ENCODE measurements at regions not wholly inside any gene's neighbourhood (a gene's known extent, or its start where the extent isn't known, plus 50 kb on each side); places are given as distances from the start of the nearest gene placed in this dataset.

DNA sequence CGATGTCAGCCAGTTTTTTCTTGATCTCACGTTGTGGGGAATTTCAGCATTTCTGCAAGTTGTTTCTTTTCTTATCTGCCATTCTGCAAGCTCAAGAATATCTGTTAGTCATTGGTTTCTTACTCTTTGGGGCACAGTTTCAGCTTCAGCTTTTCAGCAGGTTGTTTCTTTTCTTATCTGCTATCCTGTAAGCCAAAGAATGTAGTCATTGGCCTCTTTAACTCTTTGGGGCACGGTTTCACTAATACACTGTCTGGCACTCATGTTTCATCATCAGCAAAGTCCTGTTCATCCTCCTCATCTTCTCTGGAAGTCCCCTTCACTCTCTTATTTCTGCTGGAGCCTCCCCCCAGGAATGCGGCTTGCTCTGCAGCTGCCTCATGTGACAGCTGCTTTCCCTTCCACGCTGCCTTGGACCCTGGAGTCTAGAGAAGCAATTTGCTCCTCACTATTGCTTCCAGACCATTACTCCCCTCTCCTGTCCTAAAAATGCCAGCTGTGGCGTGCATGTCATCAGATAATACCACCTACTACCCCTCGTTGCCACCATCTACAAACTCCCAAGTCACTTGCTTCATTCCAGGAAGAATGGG, 67.0 kb upstream of the CACNA1E start:
- DNase-seq: peak; percentile 63
- H3K4me3 ChIP-seq (ENCODE audit: low read length): no peak overlapping the region
- H3K27me3 ChIP-seq (ENCODE audit: control insufficient read depth, insufficient read depth, low read length): no peaks in the 10 kb centered on the region
- H3K36me3 ChIP-seq (ENCODE audit: control insufficient read depth, insufficient read depth, low read length): no peaks in the 10 kb centered on the region
- H3K27ac ChIP-seq (ENCODE audit: low read length): peak overlapping the region; percentile 55
- peaks cover 24% of the 10 kb centered on the region for H3K4me1 ChIP-seq (ENCODE audit: control insufficient read depth, insufficient read depth, low read length)
- no peaks in the 10 kb centered on the region for H3K9me3 ChIP-seq (replicated peaks; ENCODE audit: control insufficient read depth, low read depth, low read length)
- 57% methylated on average over 7 of the region's 7 CpGs for WGBS (ENCODE audit: insufficient coverage)

GRCh38 chr1:181417915-181418314, 65.4 kb upstream of the CACNA1E start:
- Histone ChIP-seq H3K27me3 (ENCODE audit: control insufficient read depth, insufficient read depth, low read length) (no peaks in the 10 kb centered on the region), H3K4me3 (ENCODE audit: low read length) (no peak overlapping the region), H3K4me1 (ENCODE audit: control insufficient read depth, insufficient read depth, low read length) (peaks cover 24% of the 10 kb centered on the region), H3K27ac (ENCODE audit: low read length) (no peak overlapping the region), H3K36me3 (ENCODE audit: control insufficient read depth, insufficient read depth, low read length) (no peaks in the 10 kb centered on the region), H3K9me3 (replicated peaks; ENCODE audit: control insufficient read depth, low read depth, low read length) (no peaks in the 10 kb centered on the region)
- 100% methylated on average over 1 of the region's 3 CpGs for WGBS (ENCODE audit: insufficient coverage)
- no peak for DNase-seq

GRCh38 chr1:181423301-181423918, 59.9 kb upstream of the CACNA1E start:
- Histone ChIP-seq H3K4me3 (ENCODE audit: low read length) (no peak overlapping the region), H3K27me3 (ENCODE audit: control insufficient read depth, insufficient read depth, low read length) (peaks cover 5% of the 10 kb centered on the region), H3K9me3 (replicated peaks; ENCODE audit: control insufficient read depth, low read depth, low read length) (no peaks in the 10 kb centered on the region), H3K36me3 (ENCODE audit: control insufficient read depth, insufficient read depth, low read length) (no peaks in the 10 kb centered on the region), H3K27ac (ENCODE audit: low read length) (no peak overlapping the region), H3K4me1 (ENCODE audit: control insufficient read depth, insufficient read depth, low read length) (no peaks in the 10 kb centered on the region)
- WGBS (ENCODE audit: insufficient coverage): no CpG with 5 or more reads among the region's 4 CpGs
- peak; percentile 35 for DNase-seq

DNA sequence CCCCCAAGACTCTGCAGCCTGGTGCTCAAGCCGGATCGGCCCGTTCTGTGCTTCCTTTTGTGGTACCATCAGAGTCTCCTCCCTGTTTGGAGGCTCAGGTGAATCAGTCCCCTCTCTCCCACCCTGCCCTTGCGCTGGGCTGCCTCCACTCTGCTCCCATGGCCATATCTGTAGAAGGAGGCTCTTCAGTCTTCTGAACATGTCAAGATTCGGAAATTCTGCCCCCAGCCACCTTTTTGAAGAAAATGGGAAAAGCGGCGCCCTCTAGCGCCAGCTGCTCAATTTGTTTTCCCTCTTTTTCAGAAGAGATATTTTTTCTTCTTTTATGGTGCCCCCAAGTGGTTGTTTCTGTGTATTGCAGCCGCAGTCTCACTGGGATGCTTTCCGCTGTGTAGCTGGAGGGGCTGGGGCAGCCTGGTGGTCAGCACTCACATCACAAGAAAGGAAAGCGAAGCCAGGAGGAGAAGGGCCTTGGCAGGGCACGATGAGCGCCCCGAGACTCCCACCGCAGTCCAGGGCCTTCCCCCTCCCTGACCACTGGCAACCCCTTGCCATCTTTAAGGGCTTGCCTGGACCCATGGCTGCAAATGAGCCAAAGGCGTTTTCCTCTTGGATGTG, 58.4 kb upstream of the CACNA1E start:
- Histone ChIP-seq H3K27me3 (ENCODE audit: control insufficient read depth, insufficient read depth, low read length) (peaks cover 5% of the 10 kb centered on the region), H3K4me3 (ENCODE audit: low read length) (no peak overlapping the region)
- peak; percentile 77 for DNase-seq

GRCh38 chr1:181425566-181425965, 57.8 kb upstream of the CACNA1E start:
- WGBS (ENCODE audit: insufficient coverage): 89% methylated on average over 3 of the region's 8 CpGs
- H3K9me3 ChIP-seq (replicated peaks; ENCODE audit: control insufficient read depth, low read depth, low read length): no peaks in the 10 kb centered on the region
- peaks cover 5% of the 10 kb centered on the region for H3K27me3 ChIP-seq (ENCODE audit: control insufficient read depth, insufficient read depth, low read length)
- DNase-seq: no peak
- no peak overlapping the region for H3K27ac ChIP-seq (ENCODE audit: low read length)
- H3K4me1 ChIP-seq (ENCODE audit: control insufficient read depth, insufficient read depth, low read length): no peaks in the 10 kb centered on the region
- no peak overlapping the region for H3K4me3 ChIP-seq (ENCODE audit: low read length)
- H3K36me3 ChIP-seq (ENCODE audit: control insufficient read depth, insufficient read depth, low read length): no peaks in the 10 kb centered on the region

More for the DNA sequence above, 58.4 kb upstream of the CACNA1E start:
- no peaks in the 10 kb centered on the region for H3K36me3 ChIP-seq (ENCODE audit: control insufficient read depth, insufficient read depth, low read length)
- H3K4me1 ChIP-seq (ENCODE audit: control insufficient read depth, insufficient read depth, low read length): no peaks in the 10 kb centered on the region
- WGBS (ENCODE audit: insufficient coverage): 6% methylated on average over 2 of the region's 16 CpGs
- no peak overlapping the region for H3K27ac ChIP-seq (ENCODE audit: low read length)
- no peaks in the 10 kb centered on the region for H3K9me3 ChIP-seq (replicated peaks; ENCODE audit: control insufficient read depth, low read depth, low read length)

GRCh38 chr1:181429462-181429861, 53.9 kb upstream of the CACNA1E start:
- no peaks in the 10 kb centered on the region for H3K4me1 ChIP-seq (ENCODE audit: control insufficient read depth, insufficient read depth, low read length)
- H3K27ac ChIP-seq (ENCODE audit: low read length): no peak overlapping the region
- no peak overlapping the region for H3K4me3 ChIP-seq (ENCODE audit: low read length)
- H3K9me3 ChIP-seq (replicated peaks; ENCODE audit: control insufficient read depth, low read depth, low read length): no peaks in the 10 kb centered on the region
- no peak for DNase-seq
- peaks cover 8% of the 10 kb centered on the region for H3K27me3 ChIP-seq (ENCODE audit: control insufficient read depth, insufficient read depth, low read length)
- H3K36me3 ChIP-seq (ENCODE audit: control insufficient read depth, insufficient read depth, low read length): no peaks in the 10 kb centered on the region
- no CpG with 5 or more reads among the region's 3 CpGs for WGBS (ENCODE audit: insufficient coverage)

DNA sequence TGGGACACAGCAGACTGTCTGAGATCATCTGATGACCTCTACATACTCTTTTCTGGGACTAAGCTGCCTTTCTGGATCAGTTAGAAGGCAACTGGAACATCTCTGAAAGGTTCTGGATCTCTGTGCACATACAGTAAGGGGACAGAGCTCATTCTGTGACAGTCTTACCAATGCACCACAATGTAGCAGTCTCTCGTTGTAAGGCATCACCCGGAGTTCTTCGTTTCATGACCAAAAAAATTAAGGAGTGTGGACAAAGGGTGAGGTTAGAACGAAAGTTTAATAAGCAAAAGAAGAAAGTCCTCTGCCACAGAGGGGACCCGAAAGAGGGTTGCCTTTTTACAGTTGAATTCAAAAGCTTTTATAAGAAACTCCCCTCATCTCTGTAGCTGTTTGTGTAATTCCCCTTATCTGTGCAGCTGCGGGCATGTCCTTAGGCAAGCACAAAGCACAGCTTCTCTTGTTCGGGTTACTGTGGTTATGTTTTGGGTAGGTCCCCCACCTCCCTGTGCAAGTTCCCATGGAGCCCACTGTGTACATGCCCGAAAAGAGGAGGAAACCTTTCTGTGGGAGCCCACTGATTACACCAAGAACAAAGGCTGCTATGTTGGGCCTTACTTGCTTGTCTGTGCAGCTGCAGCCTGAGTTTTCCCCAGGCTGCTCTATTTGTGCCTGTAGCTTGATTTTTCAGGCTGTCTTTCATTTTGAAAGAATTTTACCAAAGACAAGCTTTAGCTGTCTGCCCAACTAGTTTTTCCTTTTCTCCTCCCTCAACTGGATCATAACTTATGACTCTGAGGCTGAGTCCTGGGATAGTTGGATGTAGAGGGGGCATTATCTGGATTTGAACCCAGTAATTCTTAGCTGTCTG, 53.1 kb upstream of the CACNA1E start:
- no peak overlapping the region for H3K27ac ChIP-seq (ENCODE audit: low read length)
- no peaks in the 10 kb centered on the region for H3K9me3 ChIP-seq (replicated peaks; ENCODE audit: control insufficient read depth, low read depth, low read length)
- peaks cover 11% of the 10 kb centered on the region for H3K27me3 ChIP-seq (ENCODE audit: control insufficient read depth, insufficient read depth, low read length)
- WGBS (ENCODE audit: insufficient coverage): 86% methylated on average over 2 of the region's 8 CpGs
- no peaks in the 10 kb centered on the region for H3K36me3 ChIP-seq (ENCODE audit: control insufficient read depth, insufficient read depth, low read length)
- DNase-seq: no peak
- H3K4me3 ChIP-seq (ENCODE audit: low read length): no peak overlapping the region
- no peaks in the 10 kb centered on the region for H3K4me1 ChIP-seq (ENCODE audit: control insufficient read depth, insufficient read depth, low read length)
